ENCODE measurements at regions not wholly inside any gene's neighbourhood (a gene's known extent, or its start where the extent isn't known, plus 50 kb on each side); places are given as distances from the start of the nearest gene placed in this dataset.

DNA sequence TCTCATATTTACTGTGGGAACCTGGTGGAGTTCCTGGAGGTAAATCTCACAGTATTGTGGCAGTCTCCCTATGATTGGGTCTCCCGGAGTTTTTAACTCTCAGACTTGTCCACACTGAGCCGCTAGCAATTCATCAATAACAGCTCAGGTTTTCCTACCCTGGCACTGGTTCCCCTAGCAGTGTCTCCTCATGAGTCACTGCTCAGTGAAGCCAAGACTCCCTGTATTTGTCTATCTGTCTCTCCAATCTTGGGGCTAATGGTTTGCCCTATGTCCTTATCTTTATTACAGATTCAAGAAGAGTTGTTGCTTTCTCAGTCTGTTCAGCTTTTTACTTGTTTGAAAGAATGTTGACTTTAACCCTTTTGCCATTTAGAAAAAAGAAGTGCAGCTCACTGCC lies 176.7 kb upstream of the FGF10 start:
- POLR2A ChIA-PET (ENCODE audit: unreplicated experiment), result no interaction called here
- Histone ChIP-seq H3K23ac (ENCODE audit: low read depth, low read length) (no peak overlapping the region), H3K56ac (ENCODE audit: extremely low read depth, insufficient read depth, low read length) (no peak overlapping the region), H3K27me3 (ENCODE audit: control insufficient read depth, insufficient read depth, low read length) (no peaks in the 10 kb centered on the region), H4K5ac (ENCODE audit: low read depth, low read length) (no peak overlapping the region), H2AK5ac (ENCODE audit: low read depth, low read length) (no peak overlapping the region), H2BK15ac (ENCODE audit: low read depth, low read length) (no peak overlapping the region), H3K9me1 (ENCODE audit: insufficient read depth, low read length) (no peaks in the 10 kb centered on the region), H4K20me1 (ENCODE audit: insufficient read depth, low read length) (no peaks in the 10 kb centered on the region), H3K18ac (ENCODE audit: low read depth, low read length) (no peak overlapping the region), H3K79me1 (ENCODE audit: low read depth in 1 of 2, low read length in 2 of 2) (no peaks in the 10 kb centered on the region), H3K14ac (replicated peaks; ENCODE audit: low read depth, low read length) (no peak overlapping the region), H3K4me1 (ENCODE audit: control insufficient read depth, insufficient read depth, low read length) (no peaks in the 10 kb centered on the region), H3K9ac (ENCODE audit: low read depth, low read length) (no peak overlapping the region), H3K27ac (ENCODE audit: insufficient read depth, low read length) (no peak overlapping the region), H2AK9ac (replicated peaks; ENCODE audit: low read depth, low read length, poor library complexity) (no peak overlapping the region), H4K91ac (ENCODE audit: insufficient read depth, low read depth, low read length) (no peak overlapping the region), H3K4me3 (ENCODE audit: insufficient read depth, low read depth, low read length) (no peak overlapping the region), H2BK120ac (ENCODE audit: low read depth, low read length) (no peak overlapping the region), H2BK5ac (ENCODE audit: low read depth, low read length, poor library complexity, severe bottlenecking) (no peak overlapping the region), H2AFZ (replicated peaks; ENCODE audit: low read length, poor library complexity) (no peak overlapping the region), H3K9me3 (ENCODE audit: control insufficient read depth, insufficient read depth, low read length) (no peaks in the 10 kb centered on the region), H3K36me3 (ENCODE audit: control insufficient read depth, insufficient read depth, low read length) (no peaks in the 10 kb centered on the region), H3K4ac (ENCODE audit: low read depth, low read length) (no peak overlapping the region), H2BK20ac (ENCODE audit: low read depth, low read length) (no peak overlapping the region), H3K4me2 (ENCODE audit: low read depth, low read length) (no peak overlapping the region), H4K8ac (ENCODE audit: low read depth in 2 of 2, low read length in 2 of 2) (no peak overlapping the region)
- DNase-seq (no peak), ATAC-seq (ENCODE audit: low read depth) (no peak)
- CTCF ChIA-PET, result no interaction called here
- WGBS, 2 experiments (ENCODE audit: extremely low coverage in 2 of 2, insufficient read length in 1 of 2), result no CpG with 5 or more reads among the region's 2 CpGs
- TF ChIP-seq RAD21 (IDR thresholded peaks at IDR 0.05; ENCODE audit: low read length) (no peak), RCOR1 (IDR thresholded peaks at IDR 0.05; ENCODE audit: insufficient replicate concordance, low read length) (no peak), MAFK (IDR thresholded peaks at IDR 0.05; ENCODE audit: low read depth, low read length) (no peak), MXI1 (IDR thresholded peaks at IDR 0.05; ENCODE audit: borderline replicate concordance, low read depth, low read length) (no peak), BHLHE40 (IDR thresholded peaks at IDR 0.05; ENCODE audit: low read depth, low read length) (no peak), SMC3 (IDR thresholded peaks at IDR 0.05; ENCODE audit: low read depth, low read length) (no peak), MAZ (IDR thresholded peaks at IDR 0.05; ENCODE audit: borderline replicate concordance, low read depth, low read length) (no peak), CHD1 (IDR thresholded peaks at IDR 0.05; ENCODE audit: low read depth, low read length) (no peak)
- TF ChIP-seq, protein P1, sequence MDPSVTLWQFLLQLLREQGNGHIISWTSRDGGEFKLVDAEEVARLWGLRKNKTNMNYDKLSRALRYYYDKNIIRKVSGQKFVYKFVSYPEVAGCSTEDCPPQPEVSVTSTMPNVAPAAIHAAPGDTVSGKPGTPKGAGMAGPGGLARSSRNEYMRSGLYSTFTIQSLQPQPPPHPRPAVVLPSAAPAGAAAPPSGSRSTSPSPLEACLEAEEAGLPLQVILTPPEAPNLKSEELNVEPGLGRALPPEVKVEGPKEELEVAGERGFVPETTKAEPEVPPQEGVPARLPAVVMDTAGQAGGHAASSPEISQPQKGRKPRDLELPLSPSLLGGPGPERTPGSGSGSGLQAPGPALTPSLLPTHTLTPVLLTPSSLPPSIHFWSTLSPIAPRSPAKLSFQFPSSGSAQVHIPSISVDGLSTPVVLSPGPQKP (IDR thresholded peaks at IDR 0.05; ENCODE audit: borderline replicate concordance, low read depth, low read length), result no peak
- TF ChIP-seq, protein P2, sequence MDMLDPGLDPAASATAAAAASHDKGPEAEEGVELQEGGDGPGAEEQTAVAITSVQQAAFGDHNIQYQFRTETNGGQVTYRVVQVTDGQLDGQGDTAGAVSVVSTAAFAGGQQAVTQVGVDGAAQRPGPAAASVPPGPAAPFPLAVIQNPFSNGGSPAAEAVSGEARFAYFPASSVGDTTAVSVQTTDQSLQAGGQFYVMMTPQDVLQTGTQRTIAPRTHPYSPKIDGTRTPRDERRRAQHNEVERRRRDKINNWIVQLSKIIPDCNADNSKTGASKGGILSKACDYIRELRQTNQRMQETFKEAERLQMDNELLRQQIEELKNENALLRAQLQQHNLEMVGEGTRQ (IDR thresholded peaks at IDR 0.05; ENCODE audit: low read depth, low read length), result no peak
- in situ Hi-C loops (cut with MboI; ENCODE audit: low sequenced_read_pairs), result no loop called here
- intact Hi-C loops (cut with micrococcal nuclease), result no loop called here
- no TSS peak for BruUV-seq (replicated peaks)
- dilution Hi-C loops (cut with HindIII; ENCODE audit: low sequenced_read_pairs, unreplicated experiment), result no loop called here

Data from IMR-90 (cell line).